ENCODE measurements at regions not wholly inside any gene's neighbourhood (a gene's known extent, or its start where the extent isn't known, plus 50 kb on each side); places are given as distances from the start of the nearest gene placed in this dataset.

- no peak for ATAC-seq
- H3K27ac Mint-ChIP-seq: no peak overlapping the region
- H3K27me3 Mint-ChIP-seq: no peaks in the 10 kb centered on the region
- no peaks in the 10 kb centered on the region for H3K36me3 Mint-ChIP-seq
- no peak overlapping the region for H3K4me3 Mint-ChIP-seq
- peaks cover 4% of the 10 kb centered on the region for H3K9me3 Mint-ChIP-seq
- no peaks in the 10 kb centered on the region for H3K4me1 Mint-ChIP-seq
Observed at GRCh38 chr10:130898381-130898780, 413.1 kb downstream of the TCERG1L start.

DNA sequence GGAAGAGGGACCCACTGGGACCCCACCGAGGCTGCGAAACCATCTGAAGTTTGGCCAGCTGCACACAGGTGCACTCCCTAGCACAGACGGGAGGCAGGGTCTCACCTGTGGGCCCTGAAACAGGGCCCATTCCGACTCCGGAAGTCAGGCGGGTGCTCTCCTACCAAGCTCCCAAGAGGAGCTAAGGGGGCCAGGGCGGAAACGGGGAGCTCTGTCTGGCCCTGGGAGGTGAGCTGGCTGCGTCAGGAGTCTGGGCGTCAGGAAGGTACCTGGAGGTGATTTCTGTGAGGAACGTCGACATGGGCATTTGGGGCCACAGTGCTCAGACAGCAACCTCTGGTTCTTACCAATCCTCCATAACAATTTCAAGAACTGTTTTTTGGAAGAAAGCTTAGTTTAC is 411.7 kb downstream of the TCERG1L start:
- Mint-ChIP-seq H3K4me1 (no peaks in the 10 kb centered on the region), H3K36me3 (no peaks in the 10 kb centered on the region), H3K27me3 (no peaks in the 10 kb centered on the region)

DNA sequence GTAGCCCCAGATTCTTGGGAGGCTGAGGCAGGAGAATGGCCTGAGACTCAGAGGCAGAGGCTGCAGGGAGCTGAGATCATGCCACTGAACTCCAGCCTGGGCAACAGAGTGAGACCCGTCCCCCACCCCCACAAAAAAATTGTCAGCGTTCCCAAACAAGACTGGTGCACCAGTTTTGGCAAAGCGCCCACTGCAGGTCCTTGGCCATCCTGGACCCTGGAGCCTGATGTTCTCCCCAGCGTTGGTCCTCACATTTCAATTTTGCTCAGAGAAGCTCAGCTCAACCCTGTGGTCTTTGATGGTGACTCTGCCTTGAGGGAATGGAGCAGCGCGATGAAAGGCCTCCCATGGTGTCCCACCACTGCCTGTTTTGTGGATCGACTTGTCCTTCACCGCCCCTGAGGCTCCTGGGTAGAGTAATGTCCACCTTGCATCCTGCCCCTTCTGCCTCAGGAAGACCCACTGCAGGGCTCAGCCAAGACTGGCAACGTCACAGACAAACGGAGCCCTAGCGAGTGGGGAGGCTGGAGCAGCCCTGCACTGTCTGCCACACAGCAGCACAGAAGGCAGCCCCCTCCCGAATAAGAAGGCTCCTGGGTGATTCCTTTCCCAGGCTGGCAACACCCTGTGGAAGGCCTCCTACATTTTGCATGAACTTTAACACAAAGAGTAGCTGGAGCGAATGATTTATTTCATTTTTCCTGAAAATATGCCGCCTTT is 410.9 kb downstream of the TCERG1L start:
- Mint-ChIP-seq H3K36me3 (no peaks in the 10 kb centered on the region), H3K4me3 (no peak overlapping the region), H3K4me1 (no peaks in the 10 kb centered on the region), H3K27me3 (no peaks in the 10 kb centered on the region), H3K27ac (no peak overlapping the region), H3K9me3 (peaks cover 4% of the 10 kb centered on the region)
- ATAC-seq: no peak

More for the DNA sequence above, 411.7 kb downstream of the TCERG1L start:
- ATAC-seq: no peak
- no peak overlapping the region for H3K4me3 Mint-ChIP-seq
- H3K9me3 Mint-ChIP-seq: peaks cover 4% of the 10 kb centered on the region
- no peak overlapping the region for H3K27ac Mint-ChIP-seq

GRCh38 chr10:130901311-130902165 is 410.0 kb downstream of the TCERG1L start:
- no peaks in the 10 kb centered on the region for H3K4me1 Mint-ChIP-seq
- H3K27ac Mint-ChIP-seq: no peak overlapping the region
- no peaks in the 10 kb centered on the region for H3K27me3 Mint-ChIP-seq
- H3K9me3 Mint-ChIP-seq: peaks cover 4% of the 10 kb centered on the region
- H3K4me3 Mint-ChIP-seq: no peak overlapping the region
- no peak for ATAC-seq
- H3K36me3 Mint-ChIP-seq: no peaks in the 10 kb centered on the region

GRCh38 chr10:130902471-130902870 is 409.1 kb downstream of the TCERG1L start:
- Mint-ChIP-seq H3K4me1 (no peaks in the 10 kb centered on the region), H3K9me3 (peaks cover 4% of the 10 kb centered on the region), H3K27ac (no peak overlapping the region), H3K36me3 (no peaks in the 10 kb centered on the region), H3K4me3 (no peak overlapping the region), H3K27me3 (no peaks in the 10 kb centered on the region)
- no peak for ATAC-seq

GRCh38 chr10:130902929-130903328 is 408.6 kb downstream of the TCERG1L start:
- H3K4me3 Mint-ChIP-seq: no peak overlapping the region
- no peaks in the 10 kb centered on the region for H3K36me3 Mint-ChIP-seq
- H3K27ac Mint-ChIP-seq: no peak overlapping the region
- no peak for ATAC-seq
- H3K27me3 Mint-ChIP-seq: no peaks in the 10 kb centered on the region
- H3K4me1 Mint-ChIP-seq: no peaks in the 10 kb centered on the region
- peaks cover 4% of the 10 kb centered on the region for H3K9me3 Mint-ChIP-seq

DNA sequence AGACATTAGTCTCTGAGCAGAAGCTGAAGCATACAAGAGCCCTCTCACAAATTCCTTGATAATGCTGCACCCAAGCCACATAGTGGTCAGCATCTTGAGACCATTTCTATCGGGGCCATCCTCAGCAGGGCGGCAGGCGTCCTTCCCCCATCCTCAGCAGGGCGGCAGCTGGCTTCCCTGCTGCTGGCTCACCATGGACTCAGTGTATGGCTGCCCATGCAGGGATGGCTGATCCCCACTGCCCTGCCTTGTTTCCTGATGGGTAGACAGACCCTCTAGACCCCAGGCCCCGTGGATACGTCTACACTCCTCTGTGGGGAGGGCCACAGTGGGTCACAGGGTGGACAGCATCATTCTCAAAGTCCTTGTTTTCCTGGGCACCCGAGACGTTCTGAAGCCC is 406.8 kb downstream of the TCERG1L start:
- no peaks in the 10 kb centered on the region for H3K36me3 Mint-ChIP-seq
- no peak for ATAC-seq
- H3K9me3 Mint-ChIP-seq: peaks cover 2% of the 10 kb centered on the region
- H3K27ac Mint-ChIP-seq: no peak overlapping the region
- H3K27me3 Mint-ChIP-seq: no peaks in the 10 kb centered on the region
- H3K4me1 Mint-ChIP-seq: no peaks in the 10 kb centered on the region
- H3K4me3 Mint-ChIP-seq: no peak overlapping the region

- Mint-ChIP-seq H3K4me1 (no peaks in the 10 kb centered on the region), H3K9me3 (peaks cover 2% of the 10 kb centered on the region), H3K27me3 (no peaks in the 10 kb centered on the region), H3K27ac (no peak overlapping the region), H3K36me3 (no peaks in the 10 kb centered on the region), H3K4me3 (no peak overlapping the region)
- no peak for ATAC-seq
Observed at GRCh38 chr10:130905386-130905785, 406.1 kb downstream of the TCERG1L start.

DNA sequence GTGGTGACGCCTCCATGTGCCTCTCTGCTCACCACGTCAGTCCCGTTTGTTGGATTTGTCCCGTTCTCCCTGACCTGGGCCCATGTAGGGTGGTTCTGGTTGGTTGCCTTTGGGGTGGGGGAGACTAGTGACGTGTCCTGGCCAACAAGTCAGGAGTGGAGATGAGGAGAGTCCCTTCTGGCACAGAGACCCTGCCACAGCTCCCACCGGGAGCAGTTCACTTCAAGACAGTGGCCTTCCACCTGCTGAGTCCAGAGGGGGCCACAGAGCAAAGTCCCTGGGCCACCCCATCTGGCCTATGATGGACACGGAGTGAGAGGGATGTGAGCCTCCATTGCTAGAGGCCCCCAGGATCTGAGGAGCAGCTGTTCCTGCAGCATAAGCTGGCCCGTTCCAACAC is 405.6 kb downstream of the TCERG1L start:
- no peaks in the 10 kb centered on the region for H3K36me3 Mint-ChIP-seq
- no peaks in the 10 kb centered on the region for H3K27me3 Mint-ChIP-seq
- H3K4me1 Mint-ChIP-seq: no peaks in the 10 kb centered on the region
- H3K9me3 Mint-ChIP-seq: peaks cover 2% of the 10 kb centered on the region
- H3K4me3 Mint-ChIP-seq: no peak overlapping the region
- ATAC-seq: no peak
- no peak overlapping the region for H3K27ac Mint-ChIP-seq

DNA sequence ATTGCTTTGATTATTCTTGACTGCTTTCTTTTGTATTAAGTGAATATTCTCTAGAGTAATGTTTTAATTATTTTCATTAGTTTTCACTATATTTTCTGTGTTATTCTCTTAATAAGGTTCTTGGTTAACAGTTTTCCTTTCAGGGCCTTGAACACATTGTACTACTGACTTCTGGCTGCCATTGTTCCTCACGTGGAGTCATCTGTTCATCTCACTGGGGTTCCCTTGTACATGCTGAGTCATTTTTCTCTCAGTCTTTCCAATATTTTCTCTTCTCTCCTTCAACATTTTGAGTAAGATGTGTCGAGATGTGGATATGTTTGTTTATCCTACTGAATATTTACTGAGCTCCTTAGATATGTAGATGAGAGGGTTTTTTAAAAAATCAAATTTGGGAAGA is 400.7 kb downstream of the TCERG1L start:
- Mint-ChIP-seq H3K4me1 (no peaks in the 10 kb centered on the region), H3K9me3 (peaks cover 4% of the 10 kb centered on the region), H3K27me3 (no peaks in the 10 kb centered on the region), H3K36me3 (no peaks in the 10 kb centered on the region), H3K4me3 (no peak overlapping the region), H3K27ac (no peak overlapping the region)
- no peak for ATAC-seq

DNA sequence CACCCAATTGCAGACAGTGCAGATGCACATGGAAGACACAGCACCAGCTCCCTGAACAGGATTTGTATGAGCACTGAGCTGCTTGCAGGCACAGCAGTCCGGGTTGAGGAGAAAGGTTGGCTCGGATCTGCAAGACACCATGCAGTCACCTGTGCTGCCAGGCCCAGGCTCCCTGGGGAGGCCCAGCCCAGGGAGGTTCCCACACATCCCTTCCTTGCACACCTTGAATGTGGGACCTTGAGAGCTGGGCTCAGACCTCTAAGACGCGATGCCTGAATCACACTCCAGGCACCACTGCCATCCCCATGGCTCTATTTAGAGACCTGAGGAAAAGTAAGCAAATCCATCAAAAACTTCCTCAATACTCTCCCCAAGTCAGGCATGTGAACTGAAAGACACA is 397.7 kb downstream of the TCERG1L start:
- no peaks in the 10 kb centered on the region for H3K36me3 Mint-ChIP-seq
- no peaks in the 10 kb centered on the region for H3K27me3 Mint-ChIP-seq
- no peak overlapping the region for H3K27ac Mint-ChIP-seq
- H3K9me3 Mint-ChIP-seq: peaks cover 7% of the 10 kb centered on the region
- H3K4me3 Mint-ChIP-seq: no peak overlapping the region
- H3K4me1 Mint-ChIP-seq: no peaks in the 10 kb centered on the region
- no peak for ATAC-seq

DNA sequence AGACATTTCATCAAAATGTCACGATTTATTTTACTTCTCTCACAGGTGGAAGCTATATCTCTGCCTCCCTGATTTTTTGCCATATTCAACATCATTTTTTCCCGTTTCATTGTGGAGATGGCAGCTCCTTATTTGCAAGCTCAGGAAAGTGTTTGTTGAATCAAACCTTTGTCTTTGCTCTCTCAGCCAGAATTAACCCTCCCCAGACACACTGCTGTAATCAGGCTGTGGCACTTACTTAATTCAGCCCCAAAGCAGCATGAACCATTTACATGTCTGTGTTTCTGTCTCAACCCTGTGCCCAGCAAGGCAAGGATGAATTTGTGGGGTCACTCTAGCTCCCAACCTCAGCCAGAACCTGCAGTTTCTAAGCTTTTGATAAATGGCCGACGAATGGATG is 397.2 kb downstream of the TCERG1L start:
- Mint-ChIP-seq H3K4me1 (no peaks in the 10 kb centered on the region), H3K27ac (no peak overlapping the region), H3K27me3 (no peaks in the 10 kb centered on the region), H3K4me3 (no peak overlapping the region), H3K9me3 (peaks cover 7% of the 10 kb centered on the region), H3K36me3 (no peaks in the 10 kb centered on the region)
- ATAC-seq: no peak

DNA sequence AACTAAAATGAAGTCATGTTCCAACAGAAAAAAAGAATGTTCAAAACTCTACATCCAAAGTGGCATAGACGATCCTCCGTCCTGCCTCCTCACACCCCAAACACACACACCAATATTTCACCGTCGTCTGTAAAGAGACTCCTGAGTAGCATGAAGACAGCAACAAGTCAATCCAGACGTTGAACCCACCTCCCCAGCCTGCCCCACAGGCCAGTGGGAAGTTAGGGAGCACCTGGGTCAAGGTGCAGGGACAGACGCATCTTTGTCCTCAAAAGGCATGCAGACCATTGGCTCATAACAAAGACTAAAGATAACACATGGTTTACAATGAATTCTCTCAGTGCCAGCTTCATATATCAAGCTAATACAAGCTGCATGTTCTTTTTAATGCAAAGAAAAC is 396.5 kb downstream of the TCERG1L start:
- ATAC-seq: no peak
- Mint-ChIP-seq H3K27me3 (no peaks in the 10 kb centered on the region), H3K36me3 (no peaks in the 10 kb centered on the region), H3K9me3 (peaks cover 7% of the 10 kb centered on the region), H3K4me3 (no peak overlapping the region), H3K4me1 (no peaks in the 10 kb centered on the region), H3K27ac (no peak overlapping the region)

DNA sequence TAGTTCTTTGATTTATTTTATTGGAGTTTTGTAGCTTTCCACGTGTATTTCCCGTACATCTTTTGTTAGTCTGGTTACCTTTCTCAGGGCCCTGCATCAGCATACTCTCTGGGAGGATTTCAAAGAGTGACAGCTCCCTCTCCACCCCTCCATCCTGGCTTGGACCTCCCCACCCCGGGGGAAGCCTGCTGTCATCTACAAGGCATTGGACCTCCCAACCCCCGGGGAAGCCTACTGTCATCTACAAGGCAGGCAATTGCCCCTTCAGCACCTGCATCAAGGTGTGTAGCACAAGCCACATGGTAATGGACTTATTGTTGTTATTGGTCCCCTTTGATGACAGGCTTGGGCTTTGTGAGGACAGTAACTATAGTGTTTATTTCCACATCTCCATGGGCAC is 390.1 kb downstream of the TCERG1L start:
- Mint-ChIP-seq H3K4me1 (no peaks in the 10 kb centered on the region), H3K27me3 (no peaks in the 10 kb centered on the region), H3K9me3 (peaks cover 4% of the 10 kb centered on the region), H3K27ac (no peak overlapping the region), H3K4me3 (no peak overlapping the region), H3K36me3 (no peaks in the 10 kb centered on the region)
- no peak for ATAC-seq

GRCh38 chr10:130921911-130922440 is 389.5 kb downstream of the TCERG1L start:
- Mint-ChIP-seq H3K27me3 (no peaks in the 10 kb centered on the region), H3K36me3 (no peaks in the 10 kb centered on the region), H3K4me3 (no peak overlapping the region), H3K27ac (no peak overlapping the region), H3K9me3 (peaks cover under 1% of the 10 kb centered on the region), H3K4me1 (no peaks in the 10 kb centered on the region)
- no peak for ATAC-seq

GRCh38 chr10:130923596-130923995 is 387.9 kb downstream of the TCERG1L start:
- Mint-ChIP-seq H3K4me3 (no peak overlapping the region), H3K36me3 (no peaks in the 10 kb centered on the region), H3K4me1 (no peaks in the 10 kb centered on the region), H3K27me3 (no peaks in the 10 kb centered on the region), H3K27ac (no peak overlapping the region), H3K9me3 (no peaks in the 10 kb centered on the region)
- ATAC-seq: no peak
